ENCODE measurements at regions not wholly inside any gene's neighbourhood (a gene's known extent, or its start where the extent isn't known, plus 50 kb on each side); places are given as distances from the start of the nearest gene placed in this dataset.
"Not testable (repeated sequence)": the region's sequence is repeated elsewhere in the genome, so short reads cannot be mapped to it uniquely, and the experiment has no call there.

GRCh38 chrX:4682636-4683035, 969.2 kb upstream of the PRKX start:
- DNase-seq (ENCODE audit: low spot score): no peak

GRCh38 chrX:4675686-4676300, 962.3 kb upstream of the PRKX start:
- DNase-seq (ENCODE audit: low spot score): no peak

- DNase-seq (ENCODE audit: low spot score): no peak
These were observed 960.8 kb upstream of the PRKX start for GRCh38 chrX:4674028-4674782.

- no peak for DNase-seq (ENCODE audit: low spot score)
These were observed 957.9 kb upstream of the PRKX start for GRCh38 chrX:4671344-4671743.

- no peak for DNase-seq (ENCODE audit: low spot score)
These were observed 957.2 kb upstream of the PRKX start for GRCh38 chrX:4670606-4671005.

- no peak for DNase-seq (ENCODE audit: low spot score)
These were observed 955.5 kb upstream of the PRKX start for GRCh38 chrX:4668802-4669536.

GRCh38 chrX:4663085-4663484, 949.6 kb upstream of the PRKX start:
- DNase-seq (ENCODE audit: low spot score): no peak

GRCh38 chrX:4661771-4662170, 948.3 kb upstream of the PRKX start:
- no peak for DNase-seq (ENCODE audit: low spot score)

- DNase-seq (ENCODE audit: low spot score): no peak
These were observed 943.0 kb upstream of the PRKX start for GRCh38 chrX:4656419-4656818.

- no peak for DNase-seq (ENCODE audit: low spot score)
These were observed 942.3 kb upstream of the PRKX start for GRCh38 chrX:4655743-4656142.

- no peak for DNase-seq (ENCODE audit: low spot score)
These were observed 928.7 kb upstream of the PRKX start for GRCh38 chrX:4642114-4642513.

- no peak for DNase-seq (ENCODE audit: low spot score)
These were observed 924.6 kb upstream of the PRKX start for GRCh38 chrX:4638036-4638435.

GRCh38 chrX:4627414-4627813, 914.0 kb upstream of the PRKX start:
- DNase-seq (ENCODE audit: low spot score): no peak

GRCh38 chrX:4622486-4623167, 909.2 kb upstream of the PRKX start:
- no peak for DNase-seq (ENCODE audit: low spot score)

- DNase-seq (ENCODE audit: low spot score): not testable (repeated sequence)
These were observed 900.2 kb upstream of the PRKX start for GRCh38 chrX:4613651-4614050.

GRCh38 chrX:4588893-4589292, 875.4 kb upstream of the PRKX start:
- no peak for DNase-seq (ENCODE audit: low spot score)

- DNase-seq (ENCODE audit: low spot score): no peak
These were observed 875.0 kb upstream of the PRKX start for GRCh38 chrX:4588466-4588865.

GRCh38 chrX:4588056-4588455, 874.6 kb upstream of the PRKX start:
- no peak for DNase-seq (ENCODE audit: low spot score)

- no peak for DNase-seq (ENCODE audit: low spot score)
These were observed 866.5 kb upstream of the PRKX start for GRCh38 chrX:4579999-4580398.

GRCh38 chrX:4579480-4579879, 866.0 kb upstream of the PRKX start:
- no peak for DNase-seq (ENCODE audit: low spot score)

- no peak for DNase-seq (ENCODE audit: low spot score)
These were observed 859.2 kb upstream of the PRKX start for GRCh38 chrX:4572691-4573090.

GRCh38 chrX:4570151-4570550, 856.7 kb upstream of the PRKX start:
- no peak for DNase-seq (ENCODE audit: low spot score)

- DNase-seq (ENCODE audit: low spot score): no peak
These were observed 846.7 kb upstream of the PRKX start for GRCh38 chrX:4560192-4560591.
